Fibroblast of lung (primary cell): ENCODE measurements at regions not wholly inside any gene's neighbourhood (a gene's known extent, or its start where the extent isn't known, plus 50 kb on each side); places are given as distances from the start of the nearest gene placed in this dataset.

Source experiments
- DNase-seq, 2 donors: peaks; one replicate each; pipeline versions ENCODE4 v3.0.0 to v3.0.0-alpha.2; 2010; ENCODE audit warnings: low read depth in 2 of 2
- H2AFZ ChIP-seq: 2 replicates; pipeline ENCODE4 v1.5.1; 2012; ENCODE audit warnings: low read length, control low read depth, inconsistent platforms
- H3K27ac ChIP-seq: 2 replicates; pipeline ENCODE4 v1.5.1; 2011; ENCODE audit warnings: low read length, control low read depth; ENCODE audit not compliant: insufficient read depth
- H3K27me3 ChIP-seq: 2 replicates; pipeline ENCODE4 v1.5.1; 2011; ENCODE audit warnings: mild to moderate bottlenecking, low read length; ENCODE audit not compliant: control insufficient read depth, insufficient read depth
- H3K36me3 ChIP-seq: 2 replicates; pipeline ENCODE4 v1.5.1; 2011; ENCODE audit warnings: low read length; ENCODE audit not compliant: control insufficient read depth, insufficient read depth
- H3K4me1 ChIP-seq: 2 replicates; pipeline ENCODE4 v1.5.1; 2011; ENCODE audit warnings: low read length; ENCODE audit not compliant: control insufficient read depth, insufficient read depth; ENCODE audit errors: extremely low read depth
- H3K4me2 ChIP-seq: 2 replicates; pipeline ENCODE4 v1.5.1; 2011; ENCODE audit warnings: low read length, control low read depth; ENCODE audit not compliant: insufficient read depth; ENCODE audit errors: extremely low read depth
- H3K4me3 ChIP-seq, 4 experiments: fragments of 200-600 bp in 1 of 4; sonication (generic) in 1 of 4; replicated peaks in 1 of 4; 2 replicates each; pipeline ENCODE4 v1.5.1; 2011 to 2016; ENCODE audit warnings: low read length in 4 of 4, low read depth in 3 of 4, mild to moderate bottlenecking in 3 of 4, control low read depth in 2 of 4, inconsistent platforms in 1 of 4, mixed read lengths in 1 of 4; ENCODE audit not compliant: insufficient read depth in 1 of 4; ENCODE audit errors: control extremely low read depth in 1 of 4
- H3K79me2 ChIP-seq: 2 replicates; pipeline ENCODE4 v1.5.1; 2012; ENCODE audit warnings: mild to moderate bottlenecking, low read length, inconsistent platforms; ENCODE audit not compliant: control insufficient read depth, insufficient read depth
- H3K9ac ChIP-seq: 2 replicates; pipeline ENCODE4 v1.5.1; 2011; ENCODE audit warnings: mild to moderate bottlenecking, low read length, control low read depth; ENCODE audit not compliant: insufficient read depth
- H3K9me3 ChIP-seq: 2 replicates; pipeline ENCODE4 v1.5.1; 2012; ENCODE audit warnings: low read depth, low read length; ENCODE audit not compliant: control insufficient read depth, insufficient read depth
- H4K20me1 ChIP-seq: 2 replicates; pipeline ENCODE4 v1.5.1; 2011; ENCODE audit warnings: low read length; ENCODE audit not compliant: control insufficient read depth, insufficient read depth; ENCODE audit errors: extremely low read depth
- CTCF ChIP-seq, 2 donors: IDR thresholded peaks in 1 of 2; conservative IDR thresholded peaks in 1 of 2; 1 replicate in 1 of 2; 2 replicates in 1 of 2; pipeline ENCODE4 v1.5.1; 2011 to 2012; ENCODE audit warnings: low read length in 2 of 2, control low read depth in 1 of 2, inconsistent platforms in 1 of 2, low read depth in 1 of 2, mild to moderate bottlenecking in 1 of 2
- EZH2 ChIP-seq: IDR thresholded peaks from 2 replicates; pipeline ENCODE4 v1.5.1; 2012; ENCODE audit warnings: low read length, control low read depth, mild to moderate bottlenecking; ENCODE audit errors: missing control alignments

DNA sequence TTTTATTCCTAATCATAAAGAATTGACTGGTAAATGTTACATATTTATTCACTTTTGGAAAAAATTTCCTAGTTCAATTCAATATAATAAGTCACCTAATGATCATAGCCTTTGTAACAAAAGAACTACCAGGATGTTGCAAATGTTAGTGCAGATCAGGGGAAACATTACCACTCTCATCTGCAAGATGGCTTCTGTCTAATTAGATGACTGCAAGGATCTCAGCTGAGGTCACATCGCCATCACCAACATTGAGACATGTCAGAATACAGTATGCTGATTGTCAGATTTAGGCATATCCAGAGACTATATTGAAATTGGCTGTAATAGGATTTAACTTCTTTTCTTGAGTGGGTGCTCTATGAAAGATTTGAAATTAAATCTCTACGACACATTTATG, 431.4 kb upstream of the AGTR1 start:
- Histone ChIP-seq H3K9ac (no peak overlapping the region), H3K79me2 (no peaks in the 10 kb centered on the region), H3K36me3 (no peaks in the 10 kb centered on the region), H4K20me1 (no peaks in the 10 kb centered on the region), H2AFZ (no peak overlapping the region), H3K4me3 (no peak overlapping the region), H3K4me2 (no peak overlapping the region), H3K4me1 (no peaks in the 10 kb centered on the region), H3K9me3 (no peaks in the 10 kb centered on the region), H3K27ac (no peak overlapping the region), H3K27me3 (no peaks in the 10 kb centered on the region)
- no peak for DNase-seq
- TF ChIP-seq CTCF (conservative IDR thresholded peaks at IDR 0.05 in 1 of 2, IDR thresholded peaks at IDR 0.05 in 1 of 2; ENCODE audit: low read depth in 1 of 2, low read length in 2 of 2) (no peak), EZH2 (no peak)

GRCh38 chr3:148269816-148270215, 427.9 kb upstream of the AGTR1 start:
- peak in 1 of 2 donors; percentile 2 for DNase-seq
- Histone ChIP-seq H3K9ac (no peak overlapping the region), H4K20me1 (no peaks in the 10 kb centered on the region), H3K4me1 (no peaks in the 10 kb centered on the region), H3K9me3 (no peaks in the 10 kb centered on the region), H3K36me3 (no peaks in the 10 kb centered on the region), H3K4me2 (no peak overlapping the region), H3K4me3 (no peak overlapping the region), H3K27ac (no peak overlapping the region), H3K27me3 (no peaks in the 10 kb centered on the region), H2AFZ (no peak overlapping the region), H3K79me2 (no peaks in the 10 kb centered on the region)
- TF ChIP-seq EZH2, result no peak

DNA sequence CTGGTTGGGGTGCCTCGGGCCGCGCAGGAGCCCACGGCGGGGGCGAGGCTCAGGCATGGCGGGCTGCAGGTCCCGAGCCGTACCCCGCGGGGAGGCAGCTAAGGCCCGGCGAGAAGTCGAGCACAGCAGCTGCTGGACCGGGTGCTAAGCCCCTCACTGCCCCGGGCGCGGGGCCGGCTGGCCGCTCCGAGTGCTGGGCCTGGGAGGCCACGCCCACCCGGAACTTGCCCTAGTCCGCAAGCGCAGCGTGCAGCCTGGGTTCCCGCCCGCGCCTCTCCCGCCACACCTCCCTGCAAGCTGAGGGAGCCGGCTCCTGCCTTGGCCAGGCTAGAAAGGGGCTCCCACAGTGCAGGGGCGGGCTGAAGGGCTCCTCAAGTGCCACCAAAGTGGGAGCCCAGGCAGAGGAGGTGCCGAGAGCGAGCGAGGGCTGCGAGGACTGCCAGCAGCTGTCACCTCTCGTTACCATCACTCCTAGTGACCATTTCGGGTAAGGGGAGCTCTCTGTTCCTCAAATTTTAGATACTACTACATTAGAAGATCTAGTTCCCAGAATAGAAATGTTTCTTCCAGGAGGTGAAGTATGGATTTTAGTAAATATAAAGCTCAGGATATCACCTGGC, 417.0 kb upstream of the AGTR1 start:
- H2AFZ ChIP-seq, result no peak overlapping the region
- no peak overlapping the region for H3K27ac ChIP-seq
- H3K9me3 ChIP-seq, result no peaks in the 10 kb centered on the region
- H4K20me1 ChIP-seq, result no peaks in the 10 kb centered on the region
- no peak overlapping the region for H3K4me3 ChIP-seq
- H3K36me3 ChIP-seq, result no peaks in the 10 kb centered on the region
- no peak overlapping the region for H3K9ac ChIP-seq
- H3K4me2 ChIP-seq, result no peak overlapping the region
- H3K4me1 ChIP-seq, result no peaks in the 10 kb centered on the region
- no peaks in the 10 kb centered on the region for H3K27me3 ChIP-seq
- DNase-seq, result no peak
- no peaks in the 10 kb centered on the region for H3K79me2 ChIP-seq
- no peak for TF ChIP-seq CTCF (conservative IDR thresholded peaks at IDR 0.05 in 1 of 2, IDR thresholded peaks at IDR 0.05 in 1 of 2; ENCODE audit: low read depth in 1 of 2, low read length in 2 of 2)
